HepG2 (cell line): ENCODE measurements at regions not wholly inside any gene's neighbourhood (a gene's known extent, or its start where the extent isn't known, plus 50 kb on each side); places are given as distances from the start of the nearest gene placed in this dataset.

Experiments used
- ATAC-seq: fragments of 200-7000 bp; cut with Tn5 transposase; 3 replicates; pipeline ENCODE4 v1.9.1; 2020; ENCODE audit warnings: mild to moderate bottlenecking, moderate library complexity
- BruUV-seq: library from RNA; stranded (reverse); fragments of 400-500 nt; replicated peaks from 2 replicates; lab custom pipeline; 2021; lab: Mats Ljungman, UMichigan
- CTCF ChIA-PET: fragments of 300-600 bp; formaldehyde crosslinking; extraction: SDS; loops from one replicate; lab custom pipeline; 2021; ENCODE audit warnings: low total read pairs, inconsistent platforms, low intra/inter-chr PET ratio; lab: Yijun Ruan, JAX
- POLR2A ChIA-PET: fragments of 350-600 bp; sonication (Branson Sonifier 250); formaldehyde crosslinking; loops from one replicate; lab custom pipeline; 2020; ENCODE audit warnings: antibody characterized with exemption, inconsistent platforms; lab: Yijun Ruan, JAX
- DNase-seq: peaks from one replicate; pipeline ENCODE4 v3.0.0-alpha.2; 2015; ENCODE audit warnings: low spot score
- FAIRE-seq: peaks from 3 replicates; lab custom pipeline; 2011; peaks lifted over from hg19 to GRCh38; lab: Jason Lieb, UNC
- H2AFZ ChIP-seq: one replicate; pipeline ENCODE4 v1.6.1; 2011; ENCODE audit warnings: low read length, inconsistent platforms
- H3K27ac ChIP-seq: fragments of 300-600 bp; 3 replicates; pipeline ENCODE4 v1.8.0; 2011; ENCODE audit warnings: mixed run types, mild to moderate bottlenecking, mixed read lengths, low read length, inconsistent platforms; ENCODE audit not compliant: insufficient read depth; ENCODE audit errors: extremely low read length
- H3K27me3 ChIP-seq, 2 experiments: fragments of 200-600 bp in 1 of 2; 2 replicates in 1 of 2; 3 replicates in 1 of 2; pipeline versions ENCODE4 v1.6.0 to v1.8.0; 2011; ENCODE audit warnings: low read length in 2 of 2, mild to moderate bottlenecking in 2 of 2, moderate library complexity in 2 of 2, inconsistent platforms in 1 of 2; ENCODE audit not compliant: insufficient read depth in 2 of 2, control insufficient read depth in 1 of 2
- H3K36me3 ChIP-seq, 2 experiments: fragments of 200-600 bp in 1 of 2; replicated peaks in 1 of 2; 2 replicates in 1 of 2; 3 replicates in 1 of 2; pipeline versions ENCODE4 v1.5.1 to v1.8.0; 2011; ENCODE audit warnings: low read length in 2 of 2, inconsistent platforms in 1 of 2; ENCODE audit not compliant: insufficient read depth in 2 of 2, control insufficient read depth in 1 of 2
- H3K4me1 ChIP-seq: 2 replicates; pipeline ENCODE4 v1.5.1; 2012; ENCODE audit warnings: low read length, inconsistent platforms; ENCODE audit not compliant: insufficient read depth
- H3K4me2 ChIP-seq: 2 replicates; pipeline ENCODE4 v1.6.0; 2011; ENCODE audit warnings: low read depth, low read length, inconsistent platforms
- H3K4me3 ChIP-seq, 3 experiments: fragments of 200-600 bp in 1 of 3; sonication (generic), shearing (Covaris generic) in 1 of 3; replicated peaks in 1 of 3; 2 replicates each; pipeline ENCODE4 v1.5.1; 2011 to 2016; ENCODE audit warnings: low read length in 3 of 3, inconsistent platforms in 2 of 3, low read depth in 2 of 3, mild to moderate bottlenecking in 2 of 3, control low read depth in 1 of 3, mixed read lengths in 1 of 3; ENCODE audit not compliant: insufficient read depth in 1 of 3
- H3K79me2 ChIP-seq: one replicate; pipeline ENCODE4 v1.6.1; 2011; ENCODE audit warnings: low read length, inconsistent platforms; ENCODE audit not compliant: insufficient read depth
- H3K9ac ChIP-seq: 2 replicates; pipeline ENCODE4 v1.6.0; 2011; ENCODE audit warnings: mild to moderate bottlenecking, low read depth, low read length, inconsistent platforms; ENCODE audit not compliant: insufficient read depth
- H3K9me3 ChIP-seq: 2 replicates; pipeline ENCODE4 v1.5.1; 2012; ENCODE audit warnings: mild to moderate bottlenecking, low read length
- H4K20me1 ChIP-seq: 2 replicates; pipeline ENCODE4 v1.6.0; 2011; ENCODE audit warnings: inconsistent platforms, mild to moderate bottlenecking, low read length, moderate library complexity; ENCODE audit not compliant: insufficient read depth
- CBFB ChIP-seq: sonication (generic); formaldehyde crosslinking; IDR thresholded peaks from 2 replicates; pipeline ENCODE4 v1.4.0; 2020; ENCODE audit warnings: missing genetic modification reagents
- ETS1 ChIP-seq: sonication (generic); formaldehyde crosslinking; IDR thresholded peaks from 2 replicates; pipeline ENCODE4 v1.4.0; 2020; ENCODE audit warnings: missing genetic modification reagents
- GRHL1 ChIP-seq: sonication (generic); formaldehyde crosslinking; conservative IDR thresholded peaks from 2 replicates; pipeline ENCODE4 v1.8.0; 2022; ENCODE audit warnings: missing genetic modification reagents
- MTA1 ChIP-seq: sonication (generic); formaldehyde crosslinking; IDR thresholded peaks from 2 replicates; pipeline ENCODE4 v1.4.0; 2020; ENCODE audit warnings: missing genetic modification reagents, mild to moderate bottlenecking, borderline replicate concordance
- PAXIP1 ChIP-seq: sonication (generic); formaldehyde crosslinking; conservative IDR thresholded peaks from 2 replicates; pipeline ENCODE4 v1.4.0; 2020; ENCODE audit warnings: mild to moderate bottlenecking, missing genetic modification reagents, moderate library complexity
- TCF7L2 ChIP-seq: IDR thresholded peaks from 2 replicates; pipeline ENCODE4 v1.6.1; 2011; ENCODE audit warnings: mild to moderate bottlenecking, low read depth, low read length, moderate library complexity
- TERF1 ChIP-seq: sonication (generic); formaldehyde crosslinking; IDR thresholded peaks from 2 replicates; pipeline ENCODE4 v1.8.0; 2022; ENCODE audit warnings: mild to moderate bottlenecking, missing genetic modification reagents, moderate library complexity
- THAP7 ChIP-seq: sonication (generic); formaldehyde crosslinking; IDR thresholded peaks from 2 replicates; pipeline ENCODE4 v1.8.1; 2023; ENCODE audit warnings: mild to moderate bottlenecking, missing genetic modification reagents
- ZNF256 ChIP-seq: sonication (generic); formaldehyde crosslinking; conservative IDR thresholded peaks from 2 replicates; pipeline ENCODE4 v1.4.0; 2020; ENCODE audit warnings: missing genetic modification reagents
- ZNF841 ChIP-seq: sonication (generic); formaldehyde crosslinking; IDR thresholded peaks from 2 replicates; pipeline ENCODE4 v1.8.1; 2023; ENCODE audit warnings: missing genetic modification reagents, borderline replicate concordance
- WGBS: methylation state at CpG from one replicate; pipeline ENCODE4 v1.1.6; 2017; ENCODE audit warnings: low lambda C conversion rate; 5-methylcytosine and 5-hydroxymethylcytosine counted together
- in situ Hi-C: cut with HindIII; loops from 2 replicates; pipeline ENCODE4 v1.10.0; 2017; ENCODE audit warnings: low pct_unique_long_range_greater_than_20kb; ENCODE audit not compliant: extremely low pct_ligation_motif_present
- intact Hi-C: fragments of 100-400 bp; cut with micrococcal nuclease; formaldehyde crosslinking; loops from one replicate; pipeline ENCODE4 v1.10.0; 2022; ENCODE audit not compliant: unreplicated experiment

GRCh38 chr14:27386391-27386790 lies 788.6 kb upstream of the NOVA1 start:
- no peak overlapping the region for H3K4me3 ChIP-seq
- POLR2A ChIA-PET = no interaction called here
- 6% methylated on average over 3 of the region's 3 CpGs for WGBS
- intact Hi-C loops (no loop called here), in situ Hi-C loops (no loop called here)
- ATAC-seq (no peak), DNase-seq (no peak), FAIRE-seq (no peak)
- no peaks in the 10 kb centered on the region for H4K20me1 ChIP-seq
- no TSS peak for BruUV-seq
- peaks cover 90% of the 10 kb centered on the region for H3K9me3 ChIP-seq
- H3K79me2 ChIP-seq = no peaks in the 10 kb centered on the region
- no peaks in the 10 kb centered on the region for H3K27me3 ChIP-seq
- H3K27ac ChIP-seq = no peak overlapping the region
- H3K9ac ChIP-seq = no peak overlapping the region
- TF ChIP-seq GRHL1 (CRISPR knock-in tag) = no peak
- no peak for TF ChIP-seq MTA1
- TF ChIP-seq TERF1 (CRISPR knock-in tag) = no peak
- TF ChIP-seq TCF7L2 = no peak
- no peak for TF ChIP-seq THAP7
- TF ChIP-seq ETS1 (CRISPR knock-in tag) = no peak
- TF ChIP-seq CBFB (CRISPR knock-in tag) = no peak
- TF ChIP-seq PAXIP1 (CRISPR knock-in tag) = no peak
- no peak for TF ChIP-seq ZNF841 (CRISPR knock-in tag)
- no peak for TF ChIP-seq ZNF256 (CRISPR knock-in tag)
- H3K36me3 ChIP-seq = no peaks in the 10 kb centered on the region
- H3K4me2 ChIP-seq = no peak overlapping the region
- H2AFZ ChIP-seq = no peak overlapping the region
- H3K4me1 ChIP-seq = no peaks in the 10 kb centered on the region
- CTCF ChIA-PET = no interaction called here
